ENCODE measurements at regions not wholly inside any gene's neighbourhood (a gene's known extent, or its start where the extent isn't known, plus 50 kb on each side); places are given as distances from the start of the nearest gene placed in this dataset.

DNA sequence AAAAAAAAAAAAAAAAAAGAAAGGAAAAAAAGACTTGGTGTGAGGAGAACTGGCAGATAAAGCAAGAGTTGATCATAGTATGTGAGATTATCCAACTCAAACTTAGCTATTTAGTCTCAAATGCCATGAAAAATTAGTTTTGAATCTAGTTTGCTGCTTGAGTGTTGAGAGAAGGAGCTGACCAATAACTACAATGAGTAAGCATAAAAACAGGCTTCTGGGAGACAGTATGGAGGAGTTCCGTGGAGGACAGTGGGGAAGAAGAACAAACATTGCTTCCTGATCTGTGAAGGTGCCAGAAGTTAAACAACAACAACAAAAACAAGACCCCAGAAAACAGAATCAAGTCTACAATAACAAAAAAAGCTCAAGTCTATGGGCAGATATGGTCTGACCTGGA, 317.1 kb upstream of the POT1 start:
- no peak for DNase-seq (ENCODE audit: low read depth in 6 of 9, low spot score in 9 of 9)
- Histone ChIP-seq H3K27me3 (ENCODE audit: control insufficient read depth in 2 of 2, insufficient read depth in 1 of 2, low read length in 1 of 2) (no peaks in the 10 kb centered on the region), H3K4me3 (ENCODE audit: low read length in 2 of 2) (no peak overlapping the region), H3K27ac (ENCODE audit: low read depth in 1 of 2, low read length in 1 of 2) (no peak overlapping the region), H3K9me3 (ENCODE audit: control insufficient read depth in 2 of 2, insufficient read depth in 1 of 2, low read length in 1 of 2) (no peaks in the 10 kb centered on the region), H3K4me1 (ENCODE audit: control insufficient read depth in 2 of 2, insufficient read depth in 2 of 2, low read length in 2 of 2) (no peaks in the 10 kb centered on the region), H3K36me3 (ENCODE audit: control insufficient read depth in 2 of 2, insufficient read depth in 2 of 2, low read length in 1 of 2) (no peaks in the 10 kb centered on the region)
- WGBS = 57% methylated on average over 1 of the region's 1 CpG

DNA sequence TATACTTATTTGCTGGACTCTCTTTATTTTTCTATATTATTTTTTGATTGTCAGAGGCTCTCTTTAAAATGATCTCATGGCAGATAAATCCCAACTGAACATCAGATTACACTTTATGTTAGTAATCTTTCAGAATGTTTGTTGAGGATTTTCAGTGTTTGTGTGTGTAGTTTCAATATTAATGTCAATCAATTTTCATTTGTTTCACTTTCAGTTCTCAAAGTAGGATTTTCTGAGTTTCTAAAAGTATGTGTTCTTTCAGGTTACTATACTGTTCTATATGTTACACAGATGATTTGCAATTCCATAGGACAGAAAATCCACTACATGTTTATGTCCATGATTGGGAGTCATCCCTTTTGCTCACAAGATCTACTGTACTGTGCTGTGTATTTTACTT, 311.9 kb upstream of the POT1 start:
- Histone ChIP-seq H3K27ac (ENCODE audit: low read depth in 1 of 2, low read length in 1 of 2) (no peak overlapping the region), H3K27me3 (ENCODE audit: control insufficient read depth in 2 of 2, insufficient read depth in 1 of 2, low read length in 1 of 2) (no peaks in the 10 kb centered on the region), H3K4me3 (ENCODE audit: low read length in 2 of 2) (no peak overlapping the region), H3K9me3 (ENCODE audit: control insufficient read depth in 2 of 2, insufficient read depth in 1 of 2, low read length in 1 of 2) (no peaks in the 10 kb centered on the region), H3K36me3 (ENCODE audit: control insufficient read depth in 2 of 2, insufficient read depth in 2 of 2, low read length in 1 of 2) (no peaks in the 10 kb centered on the region), H3K4me1 (ENCODE audit: control insufficient read depth in 2 of 2, insufficient read depth in 2 of 2, low read length in 2 of 2) (no peaks in the 10 kb centered on the region)
- DNase-seq (ENCODE audit: low read depth in 6 of 9, low spot score in 9 of 9) = no peak

GRCh38 chr7:125222596-125222995, 293.0 kb upstream of the POT1 start:
- DNase-seq (ENCODE audit: low read depth in 6 of 9, low spot score in 9 of 9) = no peak
- no peaks in the 10 kb centered on the region for H3K9me3 ChIP-seq (ENCODE audit: control insufficient read depth in 2 of 2, insufficient read depth in 1 of 2, low read length in 1 of 2)
- no peak overlapping the region for H3K27ac ChIP-seq (ENCODE audit: low read depth in 1 of 2, low read length in 1 of 2)
- 90% methylated on average over 1 of the region's 1 CpG for WGBS
- H3K4me3 ChIP-seq (ENCODE audit: low read length in 2 of 2) = no peak overlapping the region
- H3K4me1 ChIP-seq (ENCODE audit: control insufficient read depth in 2 of 2, insufficient read depth in 2 of 2, low read length in 2 of 2) = no peaks in the 10 kb centered on the region
- H3K27me3 ChIP-seq (ENCODE audit: control insufficient read depth in 2 of 2, insufficient read depth in 1 of 2, low read length in 1 of 2) = no peaks in the 10 kb centered on the region
- no peaks in the 10 kb centered on the region for H3K36me3 ChIP-seq (ENCODE audit: control insufficient read depth in 2 of 2, insufficient read depth in 2 of 2, low read length in 1 of 2)

GRCh38 chr7:125218076-125218475, 288.5 kb upstream of the POT1 start:
- Histone ChIP-seq H3K27ac (ENCODE audit: low read depth in 1 of 2, low read length in 1 of 2) (no peak overlapping the region), H3K27me3 (ENCODE audit: control insufficient read depth in 2 of 2, insufficient read depth in 1 of 2, low read length in 1 of 2) (no peaks in the 10 kb centered on the region), H3K4me1 (ENCODE audit: control insufficient read depth in 2 of 2, insufficient read depth in 2 of 2, low read length in 2 of 2) (no peaks in the 10 kb centered on the region), H3K9me3 (ENCODE audit: control insufficient read depth in 2 of 2, insufficient read depth in 1 of 2, low read length in 1 of 2) (no peaks in the 10 kb centered on the region), H3K36me3 (ENCODE audit: control insufficient read depth in 2 of 2, insufficient read depth in 2 of 2, low read length in 1 of 2) (no peaks in the 10 kb centered on the region), H3K4me3 (ENCODE audit: low read length in 2 of 2) (no peak overlapping the region)
- WGBS = 87% methylated on average over 2 of the region's 2 CpGs
- DNase-seq (ENCODE audit: low read depth in 6 of 9, low spot score in 9 of 9) = no peak

DNA sequence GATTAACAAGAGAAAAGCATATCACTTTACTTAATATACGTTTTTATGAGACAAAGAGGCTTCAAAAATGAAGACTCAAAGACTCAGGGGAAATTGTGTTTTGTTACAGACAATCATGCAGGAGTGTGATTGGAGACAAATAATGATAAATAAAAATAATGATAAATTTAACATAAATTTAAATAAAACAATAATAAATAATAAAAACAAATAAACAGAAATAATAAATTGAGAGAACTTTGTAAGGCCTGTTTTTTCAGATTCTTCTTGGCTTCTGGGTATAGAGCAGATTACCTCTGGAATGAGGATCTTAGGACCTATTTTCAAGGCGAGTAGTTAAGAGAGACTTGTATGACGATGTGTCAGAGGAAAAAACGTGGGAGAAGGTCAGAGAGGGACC, 271.4 kb upstream of the POT1 start:
- WGBS = 88% methylated on average over 4 of the region's 4 CpGs
- no peaks in the 10 kb centered on the region for H3K36me3 ChIP-seq (ENCODE audit: control insufficient read depth in 2 of 2, insufficient read depth in 2 of 2, low read length in 1 of 2)
- no peak overlapping the region for H3K4me3 ChIP-seq (ENCODE audit: low read length in 2 of 2)
- DNase-seq (ENCODE audit: low read depth in 6 of 9, low spot score in 9 of 9) = no peak
- no peak overlapping the region for H3K27ac ChIP-seq (ENCODE audit: low read depth in 1 of 2, low read length in 1 of 2)
- H3K9me3 ChIP-seq (ENCODE audit: control insufficient read depth in 2 of 2, insufficient read depth in 1 of 2, low read length in 1 of 2) = no peaks in the 10 kb centered on the region
- H3K4me1 ChIP-seq (ENCODE audit: control insufficient read depth in 2 of 2, insufficient read depth in 2 of 2, low read length in 2 of 2) = no peaks in the 10 kb centered on the region
- no peaks in the 10 kb centered on the region for H3K27me3 ChIP-seq (ENCODE audit: control insufficient read depth in 2 of 2, insufficient read depth in 1 of 2, low read length in 1 of 2)

DNA sequence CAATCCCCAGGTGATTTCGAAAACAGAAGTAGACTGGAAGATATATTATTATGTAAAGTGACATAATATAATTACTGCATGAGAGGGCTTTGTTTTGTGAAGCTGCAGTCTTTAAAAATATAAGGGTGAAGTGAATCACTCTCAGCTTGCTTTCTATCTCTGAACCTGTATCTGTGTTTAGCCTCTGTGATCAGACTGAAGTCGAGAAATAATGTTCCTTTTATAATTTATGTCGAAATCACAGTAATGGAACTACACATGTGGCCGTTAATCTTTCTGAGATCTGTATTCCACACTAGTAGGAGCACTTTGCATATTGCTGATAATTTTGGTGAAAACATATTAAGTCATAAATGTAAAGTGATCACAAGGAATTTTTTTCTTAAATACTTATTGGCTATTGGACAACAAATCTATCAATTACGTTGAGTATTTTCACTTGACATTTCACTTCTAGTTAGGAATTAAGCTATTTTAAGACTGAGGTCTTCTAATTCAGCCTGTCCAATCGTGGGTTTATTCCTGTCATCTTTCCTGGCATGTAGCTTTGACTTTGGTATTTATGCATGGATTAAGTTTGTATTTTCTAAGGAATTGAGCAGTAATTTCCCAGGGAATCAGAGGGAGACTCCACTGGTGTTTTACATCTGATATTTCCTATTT, 268.2 kb upstream of the POT1 start:
- WGBS = 79% methylated on average over 6 of the region's 6 CpGs
- peaks cover 0 to 6% of the 10 kb centered on the region in 2 donors for H3K9me3 ChIP-seq (ENCODE audit: control insufficient read depth in 2 of 2, insufficient read depth in 1 of 2, low read length in 1 of 2)

GRCh38 chr7:125195156-125195555, 265.5 kb upstream of the POT1 start:
- DNase-seq (ENCODE audit: low read depth in 6 of 9, low spot score in 9 of 9) = no peak
- WGBS = 91% methylated on average over 1 of the region's 1 CpG

More for the DNA sequence above, 268.2 kb upstream of the POT1 start:
- H3K27me3 ChIP-seq (ENCODE audit: control insufficient read depth in 2 of 2, insufficient read depth in 1 of 2, low read length in 1 of 2) = no peaks in the 10 kb centered on the region
- H3K27ac ChIP-seq (ENCODE audit: low read depth in 1 of 2, low read length in 1 of 2) = no peak overlapping the region
- H3K4me3 ChIP-seq (ENCODE audit: low read length in 2 of 2) = no peak overlapping the region
- H3K4me1 ChIP-seq (ENCODE audit: control insufficient read depth in 2 of 2, insufficient read depth in 2 of 2, low read length in 2 of 2) = no peaks in the 10 kb centered on the region
- DNase-seq (ENCODE audit: low read depth in 6 of 9, low spot score in 9 of 9) = no peak
- no peaks in the 10 kb centered on the region for H3K36me3 ChIP-seq (ENCODE audit: control insufficient read depth in 2 of 2, insufficient read depth in 2 of 2, low read length in 1 of 2)

GRCh38 chr7:125193263-125193662, 263.6 kb upstream of the POT1 start:
- H3K27ac ChIP-seq (ENCODE audit: low read depth in 1 of 2, low read length in 1 of 2) = no peak overlapping the region
- DNase-seq (ENCODE audit: low read depth in 6 of 9, low spot score in 9 of 9) = no peak
- H3K27me3 ChIP-seq (ENCODE audit: control insufficient read depth in 2 of 2, insufficient read depth in 1 of 2, low read length in 1 of 2) = no peaks in the 10 kb centered on the region
- H3K4me3 ChIP-seq (ENCODE audit: low read length in 2 of 2) = no peak overlapping the region
- H3K36me3 ChIP-seq (ENCODE audit: control insufficient read depth in 2 of 2, insufficient read depth in 2 of 2, low read length in 1 of 2) = no peaks in the 10 kb centered on the region
- H3K4me1 ChIP-seq (ENCODE audit: control insufficient read depth in 2 of 2, insufficient read depth in 2 of 2, low read length in 2 of 2) = no peaks in the 10 kb centered on the region
- WGBS = 74% methylated on average over 2 of the region's 2 CpGs
- H3K9me3 ChIP-seq (ENCODE audit: control insufficient read depth in 2 of 2, insufficient read depth in 1 of 2, low read length in 1 of 2) = peaks cover 0 to 6% of the 10 kb centered on the region in 2 donors

More at GRCh38 chr7:125195156-125195555, 265.5 kb upstream of the POT1 start:
- H3K36me3 ChIP-seq (ENCODE audit: control insufficient read depth in 2 of 2, insufficient read depth in 2 of 2, low read length in 1 of 2) = no peaks in the 10 kb centered on the region
- H3K4me1 ChIP-seq (ENCODE audit: control insufficient read depth in 2 of 2, insufficient read depth in 2 of 2, low read length in 2 of 2) = no peaks in the 10 kb centered on the region
- H3K27me3 ChIP-seq (ENCODE audit: control insufficient read depth in 2 of 2, insufficient read depth in 1 of 2, low read length in 1 of 2) = no peaks in the 10 kb centered on the region
- H3K27ac ChIP-seq (ENCODE audit: low read depth in 1 of 2, low read length in 1 of 2) = no peak overlapping the region
- peaks cover 0 to 6% of the 10 kb centered on the region in 2 donors for H3K9me3 ChIP-seq (ENCODE audit: control insufficient read depth in 2 of 2, insufficient read depth in 1 of 2, low read length in 1 of 2)
- H3K4me3 ChIP-seq (ENCODE audit: low read length in 2 of 2) = no peak overlapping the region

GRCh38 chr7:125184801-125185200, 255.2 kb upstream of the POT1 start:
- Histone ChIP-seq H3K4me3 (ENCODE audit: low read length in 2 of 2) (no peak overlapping the region), H3K27me3 (ENCODE audit: control insufficient read depth in 2 of 2, insufficient read depth in 1 of 2, low read length in 1 of 2) (no peaks in the 10 kb centered on the region), H3K27ac (ENCODE audit: low read depth in 1 of 2, low read length in 1 of 2) (no peak overlapping the region), H3K4me1 (ENCODE audit: control insufficient read depth in 2 of 2, insufficient read depth in 2 of 2, low read length in 2 of 2) (no peaks in the 10 kb centered on the region), H3K9me3 (ENCODE audit: control insufficient read depth in 2 of 2, insufficient read depth in 1 of 2, low read length in 1 of 2) (peaks cover 0 to 4% of the 10 kb centered on the region in 2 donors), H3K36me3 (ENCODE audit: control insufficient read depth in 2 of 2, insufficient read depth in 2 of 2, low read length in 1 of 2) (no peaks in the 10 kb centered on the region)
- WGBS = 94% methylated on average over 1 of the region's 1 CpG
- DNase-seq (ENCODE audit: low read depth in 6 of 9, low spot score in 9 of 9) = no peak

All from thymus (tissue), 11 donors.